Parathyroid adenoma (tissue), 2 donors: ENCODE measurements at regions not wholly inside any gene's neighbourhood (a gene's known extent, or its start where the extent isn't known, plus 50 kb on each side); places are given as distances from the start of the nearest gene placed in this dataset.

Experiments used
- H2AFZ ChIP-seq: fragments of 300-600 bp; sonication (generic); one replicate; pipeline ENCODE4 v1.7.0; 2017; ENCODE audit warnings: antibody characterized with exemption, mild to moderate bottlenecking
- H3K27ac ChIP-seq: fragments of 300-600 bp; sonication (generic); one replicate; pipeline ENCODE4 v1.7.0; 2017
- H3K27me3 ChIP-seq: fragments of 300-600 bp; sonication (generic); one replicate; pipeline ENCODE4 v1.7.0; 2017; ENCODE audit warnings: low read length; ENCODE audit not compliant: control insufficient read depth, insufficient read depth
- H3K36me3 ChIP-seq: fragments of 300-600 bp; sonication (generic); one replicate; pipeline ENCODE4 v1.7.0; 2017; ENCODE audit warnings: low read length; ENCODE audit not compliant: control insufficient read depth, insufficient read depth
- H3K4me1 ChIP-seq: fragments of 300-600 bp; sonication (generic); one replicate; pipeline ENCODE4 v1.7.0; 2017; ENCODE audit warnings: control low read depth
- H3K4me2 ChIP-seq: fragments of 300-600 bp; sonication (generic); one replicate; pipeline ENCODE4 v1.7.0; 2017; ENCODE audit warnings: low read length
- H3K4me3 ChIP-seq: fragments of 300-600 bp; sonication (generic); one replicate; pipeline ENCODE4 v1.7.0; 2017; ENCODE audit warnings: low read depth, low read length
- H3K79me2 ChIP-seq: fragments of 300-600 bp; sonication (generic); one replicate; pipeline ENCODE4 v1.7.0; 2017; ENCODE audit warnings: control low read depth
- H3K9ac ChIP-seq: fragments of 300-600 bp; sonication (generic); one replicate; pipeline ENCODE4 v1.7.0; 2017; ENCODE audit warnings: mild to moderate bottlenecking
- H3K9me3 ChIP-seq: fragments of 300-600 bp; sonication (generic); one replicate; pipeline ENCODE4 v1.7.0; 2017; ENCODE audit warnings: low read length; ENCODE audit not compliant: control insufficient read depth
- TF ChIP-seq, protein P1 (sequence below): fragments of 300-600 bp; sonication (generic); IDR thresholded peaks from one replicate; pipeline ENCODE4 v1.7.0; 2017; ENCODE audit warnings: antibody characterized with exemption, mild to moderate bottlenecking
- donor health status: primary hyperparathyroidism.

GRCh38 chr4:152166567-152166966, 369.3 kb downstream of the FBXW7 start:
- H3K4me3 ChIP-seq: no peak overlapping the region
- H3K4me1 ChIP-seq: no peaks in the 10 kb centered on the region
- no peaks in the 10 kb centered on the region for H3K36me3 ChIP-seq
- TF ChIP-seq, protein P1, sequence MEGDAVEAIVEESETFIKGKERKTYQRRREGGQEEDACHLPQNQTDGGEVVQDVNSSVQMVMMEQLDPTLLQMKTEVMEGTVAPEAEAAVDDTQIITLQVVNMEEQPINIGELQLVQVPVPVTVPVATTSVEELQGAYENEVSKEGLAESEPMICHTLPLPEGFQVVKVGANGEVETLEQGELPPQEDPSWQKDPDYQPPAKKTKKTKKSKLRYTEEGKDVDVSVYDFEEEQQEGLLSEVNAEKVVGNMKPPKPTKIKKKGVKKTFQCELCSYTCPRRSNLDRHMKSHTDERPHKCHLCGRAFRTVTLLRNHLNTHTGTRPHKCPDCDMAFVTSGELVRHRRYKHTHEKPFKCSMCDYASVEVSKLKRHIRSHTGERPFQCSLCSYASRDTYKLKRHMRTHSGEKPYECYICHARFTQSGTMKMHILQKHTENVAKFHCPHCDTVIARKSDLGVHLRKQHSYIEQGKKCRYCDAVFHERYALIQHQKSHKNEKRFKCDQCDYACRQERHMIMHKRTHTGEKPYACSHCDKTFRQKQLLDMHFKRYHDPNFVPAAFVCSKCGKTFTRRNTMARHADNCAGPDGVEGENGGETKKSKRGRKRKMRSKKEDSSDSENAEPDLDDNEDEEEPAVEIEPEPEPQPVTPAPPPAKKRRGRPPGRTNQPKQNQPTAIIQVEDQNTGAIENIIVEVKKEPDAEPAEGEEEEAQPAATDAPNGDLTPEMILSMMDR: no peak
- H3K9me3 ChIP-seq: no peaks in the 10 kb centered on the region
- H3K27ac ChIP-seq: no peak overlapping the region
- H3K79me2 ChIP-seq: no peaks in the 10 kb centered on the region
- H3K9ac ChIP-seq: no peak overlapping the region
- H3K4me2 ChIP-seq: no peak overlapping the region
- H3K27me3 ChIP-seq: no peaks in the 10 kb centered on the region
- no peak overlapping the region for H2AFZ ChIP-seq

DNA sequence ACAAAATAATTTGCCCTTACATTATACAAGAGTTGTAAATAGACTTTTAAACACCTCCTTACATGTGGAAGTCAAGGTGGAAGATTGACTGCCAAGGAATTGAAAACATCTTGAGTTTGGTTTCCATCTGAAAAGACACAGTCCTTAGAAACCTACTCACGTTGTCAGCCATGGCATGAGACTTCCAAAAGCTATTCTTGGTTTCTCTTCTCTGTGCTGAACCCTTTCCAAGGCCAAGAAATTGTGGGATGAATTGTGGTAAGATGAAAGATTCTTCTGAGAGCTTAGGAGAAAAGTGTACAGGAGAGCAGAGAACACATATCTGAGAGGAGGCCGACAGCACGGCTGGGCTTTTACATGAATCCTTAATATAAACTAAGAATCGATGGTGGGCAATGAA, 370.0 kb downstream of the FBXW7 start:
- no peak overlapping the region for H2AFZ ChIP-seq
- no peaks in the 10 kb centered on the region for H3K27me3 ChIP-seq
- H3K4me1 ChIP-seq: no peaks in the 10 kb centered on the region
- H3K9me3 ChIP-seq: no peaks in the 10 kb centered on the region
- TF ChIP-seq, protein P1: no peak
- H3K4me3 ChIP-seq: no peak overlapping the region
- H3K4me2 ChIP-seq: no peak overlapping the region
- H3K27ac ChIP-seq: no peak overlapping the region
- no peaks in the 10 kb centered on the region for H3K36me3 ChIP-seq
- no peaks in the 10 kb centered on the region for H3K79me2 ChIP-seq
- no peak overlapping the region for H3K9ac ChIP-seq

- H3K4me2 ChIP-seq: no peak overlapping the region
- no peaks in the 10 kb centered on the region for H3K27me3 ChIP-seq
- H3K4me3 ChIP-seq: no peak overlapping the region
- H3K36me3 ChIP-seq: no peaks in the 10 kb centered on the region
- no peak overlapping the region for H2AFZ ChIP-seq
- no peaks in the 10 kb centered on the region for H3K4me1 ChIP-seq
- TF ChIP-seq, protein P1: no peak
- no peak overlapping the region for H3K27ac ChIP-seq
- H3K79me2 ChIP-seq: no peaks in the 10 kb centered on the region
- no peaks in the 10 kb centered on the region for H3K9me3 ChIP-seq
- no peak overlapping the region for H3K9ac ChIP-seq
These were observed 370.7 kb downstream of the FBXW7 start for GRCh38 chr4:152165146-152165545.

- no peak overlapping the region for H3K9ac ChIP-seq
- H3K4me3 ChIP-seq: no peak overlapping the region
- H3K4me2 ChIP-seq: no peak overlapping the region
- H3K36me3 ChIP-seq: no peaks in the 10 kb centered on the region
- no peak overlapping the region for H2AFZ ChIP-seq
- H3K9me3 ChIP-seq: no peaks in the 10 kb centered on the region
- no peaks in the 10 kb centered on the region for H3K27me3 ChIP-seq
- TF ChIP-seq, protein P1: no peak
- H3K27ac ChIP-seq: no peak overlapping the region
- H3K4me1 ChIP-seq: no peaks in the 10 kb centered on the region
- no peaks in the 10 kb centered on the region for H3K79me2 ChIP-seq
These were observed 371.3 kb downstream of the FBXW7 start for GRCh38 chr4:152164561-152164960.

- H3K79me2 ChIP-seq: no peaks in the 10 kb centered on the region
- no peaks in the 10 kb centered on the region for H3K27me3 ChIP-seq
- no peak overlapping the region for H2AFZ ChIP-seq
- H3K4me2 ChIP-seq: no peak overlapping the region
- no peak overlapping the region for H3K4me3 ChIP-seq
- no peak overlapping the region for H3K27ac ChIP-seq
- TF ChIP-seq, protein P1: no peak
- no peaks in the 10 kb centered on the region for H3K4me1 ChIP-seq
- no peaks in the 10 kb centered on the region for H3K9me3 ChIP-seq
- no peak overlapping the region for H3K9ac ChIP-seq
- H3K36me3 ChIP-seq: no peaks in the 10 kb centered on the region
These were observed 373.6 kb downstream of the FBXW7 start for GRCh38 chr4:152162331-152162697.
